Peyer's patch (tissue), 4 donors: ENCODE measurements at regions not wholly inside any gene's neighbourhood (a gene's known extent, or its start where the extent isn't known, plus 50 kb on each side); places are given as distances from the start of the nearest gene placed in this dataset.

Experiments
- CTCF ChIP-seq, 6 experiments: fragments of 450-650 bp in 4 of 6; fragments of 200-600 bp in 2 of 6; sonication (generic) in 1 of 6; IDR thresholded peaks; one replicate each; pipeline ENCODE4 v1.5.1; 2017 to 2019; ENCODE audit warnings: antibody characterized with exemption in 6 of 6, mild to moderate bottlenecking in 3 of 6, moderate library complexity in 1 of 6
- POLR2A ChIP-seq, 2 donors: fragments of 450-650 bp; IDR thresholded peaks; one replicate each; pipeline ENCODE4 v1.5.1; 2017; ENCODE audit warnings: antibody characterized with exemption in 2 of 2, mild to moderate bottlenecking in 2 of 2, moderate library complexity in 2 of 2

GRCh38 chr5:92734211-92734940, 846.6 kb downstream of the NR2F1-AS1 start:
- TF ChIP-seq CTCF (IDR thresholded peaks at IDR 0.05) (no peak), POLR2A (IDR thresholded peaks at IDR 0.05) (no peak)
